ENCODE measurements at regions not wholly inside any gene's neighbourhood (a gene's known extent, or its start where the extent isn't known, plus 50 kb on each side); places are given as distances from the start of the nearest gene placed in this dataset.
A peak's percentile ranks its signal among the peaks of the same experiment; 100 is the strongest.

DNA sequence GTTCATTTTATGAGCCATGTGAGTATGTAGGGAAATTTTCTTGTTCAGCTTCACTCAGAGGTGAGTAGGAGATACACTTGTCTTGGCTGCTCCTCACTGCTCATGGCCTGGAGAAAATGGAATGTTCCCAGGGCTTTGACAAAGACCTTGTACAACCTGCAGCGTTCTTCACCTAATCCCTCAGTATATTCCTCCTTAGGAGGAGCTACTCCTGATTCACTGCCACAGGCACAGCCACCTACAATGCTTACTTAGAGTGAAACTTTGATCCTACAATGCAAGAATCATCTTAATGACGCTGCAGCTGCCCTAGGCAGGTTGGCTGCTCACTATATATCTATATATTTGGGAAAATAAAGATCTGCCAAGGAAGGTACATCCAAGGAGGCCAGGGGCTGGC is 364.2 kb downstream of the KLF5 start:
- no peak for ATAC-seq

DNA sequence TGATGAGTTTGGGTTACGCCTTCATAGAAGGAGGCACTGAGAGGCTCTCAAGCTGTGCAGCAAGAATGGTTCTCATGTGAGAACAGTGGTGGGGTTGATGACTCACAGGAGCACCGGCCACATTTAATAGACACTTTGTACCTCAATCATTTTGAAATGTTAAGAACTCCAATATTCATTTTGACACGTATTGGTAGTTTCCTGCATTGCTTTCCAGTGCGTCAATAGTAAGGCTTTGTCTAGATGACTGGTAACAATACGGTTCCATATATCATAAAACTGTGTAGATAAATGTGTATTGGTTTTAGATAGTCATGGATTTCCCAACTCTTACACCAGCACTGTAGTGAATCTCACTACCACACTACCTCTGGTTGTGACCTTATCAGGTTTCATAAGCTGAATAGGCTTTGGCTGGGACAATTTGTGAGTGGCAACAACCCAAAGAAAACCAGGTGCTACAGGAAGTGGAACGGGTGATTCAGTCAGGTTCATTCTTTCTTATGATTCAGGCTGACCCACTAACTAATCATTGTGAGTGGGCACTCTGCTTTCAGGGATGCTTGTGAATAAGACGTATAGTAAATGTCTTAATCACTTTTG is 362.6 kb downstream of the KLF5 start:
- peak; percentile 70 to 71 for ATAC-seq

DNA sequence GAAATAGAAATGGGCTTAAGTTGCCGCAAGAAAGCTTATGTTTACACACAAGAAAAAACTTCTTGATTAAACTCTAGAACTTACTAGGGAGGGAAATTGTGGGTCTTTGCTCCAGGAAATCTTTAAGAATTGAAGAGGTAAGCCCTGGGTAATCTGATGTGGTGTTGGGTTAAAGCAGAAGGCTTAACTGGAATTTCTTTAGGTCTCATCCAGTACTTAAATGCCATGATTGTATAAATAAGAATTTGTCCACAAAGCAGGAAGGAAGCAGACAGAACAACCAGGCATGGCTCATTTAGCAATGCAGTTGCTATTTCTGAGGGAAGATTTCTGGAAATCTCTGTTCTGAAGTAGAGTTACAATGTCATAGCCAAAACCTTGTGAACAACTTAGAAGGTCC is 360.4 kb downstream of the KLF5 start:
- ATAC-seq, result no peak

DNA sequence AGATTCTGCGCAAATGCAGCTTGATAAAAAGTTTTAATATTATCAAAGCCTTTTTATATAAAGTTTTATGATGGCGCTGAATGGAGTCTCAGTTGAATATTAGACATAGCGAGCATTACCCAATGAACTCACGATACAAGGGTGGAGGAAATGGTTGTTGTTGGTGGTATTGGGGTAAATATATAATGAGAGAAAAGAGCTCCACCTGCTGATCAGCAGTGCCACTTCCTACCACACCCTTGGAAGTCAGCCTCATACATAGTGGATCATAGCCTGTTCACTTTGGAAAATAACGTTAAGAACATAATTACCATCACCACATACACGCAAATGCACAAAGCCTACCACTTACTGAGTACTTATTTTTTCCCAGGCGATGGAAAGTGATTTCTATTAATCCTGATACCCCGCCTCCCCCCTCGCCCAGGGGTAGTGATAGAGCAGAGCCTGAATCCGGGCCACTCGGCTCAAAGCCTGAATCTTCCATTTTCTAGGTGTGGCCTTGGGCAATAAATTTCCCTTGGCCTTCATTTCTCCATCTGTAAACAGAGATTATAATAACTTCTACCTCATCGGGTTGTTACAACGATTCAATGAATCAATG is 358.3 kb downstream of the KLF5 start:
- no peak for ATAC-seq

DNA sequence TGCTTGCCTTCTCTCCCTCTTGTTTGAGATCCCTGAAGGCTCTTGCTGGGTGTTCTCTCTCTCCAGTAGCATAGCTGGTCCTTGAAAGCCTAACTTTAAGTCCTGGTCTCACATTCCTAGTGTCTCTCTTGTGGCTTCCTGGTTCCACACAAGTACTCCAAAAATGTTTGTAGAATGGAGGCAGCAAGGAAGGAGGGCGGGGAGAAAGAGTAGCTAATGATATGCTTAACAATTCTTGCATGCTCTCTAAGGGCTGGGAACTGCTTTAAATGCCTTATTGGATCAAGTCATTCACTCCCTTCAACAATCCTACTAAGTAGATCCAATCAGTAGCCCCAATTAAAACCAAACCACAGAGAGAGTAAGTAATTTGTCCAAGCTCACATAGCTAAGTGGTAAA is 357.3 kb downstream of the KLF5 start:
- ATAC-seq, result no peak

DNA sequence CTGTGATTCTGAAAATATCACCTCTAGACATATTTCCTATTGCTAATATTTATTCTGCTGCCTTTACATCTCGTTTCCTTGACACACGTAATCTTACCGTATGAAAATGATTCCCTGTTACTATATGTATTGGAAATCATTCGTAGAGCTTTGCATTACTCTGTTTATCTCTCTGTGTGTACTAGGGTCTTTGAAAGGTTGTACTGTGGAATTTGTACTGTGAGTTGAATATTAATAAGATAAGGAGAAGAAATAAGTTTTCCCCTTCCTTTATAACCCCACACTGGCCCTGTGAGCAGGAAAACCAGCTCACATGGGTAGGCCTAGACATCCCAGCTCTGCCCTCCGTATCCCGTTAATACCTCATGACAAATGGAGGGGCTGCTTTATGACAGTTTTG is 354.9 kb downstream of the KLF5 start:
- ATAC-seq, result no peak

DNA sequence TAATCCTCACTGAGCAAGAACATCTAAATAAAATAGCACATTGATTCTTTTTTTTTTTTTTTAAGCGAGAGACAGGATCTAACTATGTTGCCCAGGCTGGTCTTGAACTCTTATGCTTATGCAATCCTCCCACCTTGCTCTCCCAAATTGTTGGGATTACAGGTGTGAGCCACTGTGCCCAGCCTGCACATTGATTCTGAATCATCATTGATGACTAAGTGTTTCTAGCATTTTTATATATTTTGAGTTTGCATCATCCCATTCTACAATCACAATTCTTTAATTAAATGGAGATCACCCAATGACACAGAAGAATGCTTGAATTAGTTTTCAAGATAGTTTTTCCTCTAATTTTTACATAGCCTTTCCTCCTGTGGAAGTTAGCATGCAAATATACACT is 354.1 kb downstream of the KLF5 start:
- ATAC-seq, result no peak

DNA sequence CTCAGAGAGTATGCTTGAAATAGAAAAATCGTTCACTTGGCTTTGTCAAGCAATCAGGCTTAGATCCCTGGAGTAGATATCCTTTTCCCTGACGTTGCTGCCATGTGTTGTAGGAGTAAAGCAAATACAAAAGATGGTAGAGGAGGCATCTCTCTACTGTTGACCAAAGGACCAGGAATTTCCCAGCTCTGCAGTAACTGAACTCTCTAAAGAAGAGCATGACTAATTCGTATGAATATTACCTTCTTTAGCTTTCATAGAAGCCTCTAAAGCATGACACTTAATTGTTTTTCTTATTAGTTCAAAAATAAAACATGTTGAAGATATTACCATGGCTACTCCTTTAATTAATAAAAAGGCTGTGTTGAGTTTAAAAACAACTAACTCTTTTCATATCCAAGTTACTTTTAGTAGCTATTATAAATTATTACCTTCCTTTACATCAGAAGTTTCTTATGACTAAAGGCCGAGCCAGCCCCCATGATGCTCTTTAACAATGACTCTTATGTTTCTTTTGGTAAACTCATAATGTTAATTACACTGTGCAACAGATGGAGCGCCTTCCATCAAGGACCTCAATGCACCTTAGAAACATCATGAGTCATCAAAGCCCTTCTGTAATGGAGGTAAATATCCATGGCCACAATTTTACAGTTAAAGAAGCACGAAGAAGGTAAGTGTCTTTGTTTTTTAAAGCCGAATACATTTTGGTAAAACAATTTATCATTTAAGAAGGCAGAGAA is 352.4 kb downstream of the KLF5 start:
- no peak for ATAC-seq

DNA sequence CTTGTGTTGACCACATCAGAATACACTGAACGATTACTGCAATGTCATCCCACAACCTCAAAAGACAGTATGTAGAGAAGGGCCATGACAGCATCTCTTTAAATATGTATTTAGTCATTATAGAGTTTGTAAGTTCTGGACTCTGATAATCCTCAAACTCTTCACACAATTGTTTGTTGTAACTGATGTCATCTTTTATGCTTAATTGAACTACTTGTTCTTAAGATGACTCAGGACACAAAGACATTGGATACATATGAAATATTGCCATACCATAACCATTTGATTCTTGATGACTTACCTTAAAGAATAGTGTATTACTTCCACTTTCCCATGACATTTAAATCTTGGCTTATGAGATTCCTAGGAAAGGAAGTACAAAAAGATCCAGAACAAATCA is 347.6 kb downstream of the KLF5 start:
- no peak for ATAC-seq

DNA sequence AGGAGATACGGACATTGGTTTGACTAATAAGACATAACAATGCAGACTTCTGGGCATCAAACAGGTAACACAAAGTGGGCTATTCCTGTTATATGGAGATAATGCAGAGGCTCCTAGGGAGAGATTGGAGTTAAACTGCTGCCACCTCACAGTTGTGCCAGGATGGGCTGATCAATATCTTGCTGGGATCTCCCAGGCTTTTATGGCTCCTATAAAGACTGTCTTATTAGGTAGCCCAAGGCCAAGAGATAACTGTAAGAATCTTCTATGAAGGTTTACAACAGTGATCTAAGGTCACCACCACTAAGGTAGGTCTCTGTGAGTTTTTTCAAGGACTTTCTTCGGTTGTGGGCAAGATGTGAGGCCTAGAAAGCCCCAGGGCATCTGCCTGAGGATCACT is 345.8 kb downstream of the KLF5 start:
- no peak for ATAC-seq

DNA sequence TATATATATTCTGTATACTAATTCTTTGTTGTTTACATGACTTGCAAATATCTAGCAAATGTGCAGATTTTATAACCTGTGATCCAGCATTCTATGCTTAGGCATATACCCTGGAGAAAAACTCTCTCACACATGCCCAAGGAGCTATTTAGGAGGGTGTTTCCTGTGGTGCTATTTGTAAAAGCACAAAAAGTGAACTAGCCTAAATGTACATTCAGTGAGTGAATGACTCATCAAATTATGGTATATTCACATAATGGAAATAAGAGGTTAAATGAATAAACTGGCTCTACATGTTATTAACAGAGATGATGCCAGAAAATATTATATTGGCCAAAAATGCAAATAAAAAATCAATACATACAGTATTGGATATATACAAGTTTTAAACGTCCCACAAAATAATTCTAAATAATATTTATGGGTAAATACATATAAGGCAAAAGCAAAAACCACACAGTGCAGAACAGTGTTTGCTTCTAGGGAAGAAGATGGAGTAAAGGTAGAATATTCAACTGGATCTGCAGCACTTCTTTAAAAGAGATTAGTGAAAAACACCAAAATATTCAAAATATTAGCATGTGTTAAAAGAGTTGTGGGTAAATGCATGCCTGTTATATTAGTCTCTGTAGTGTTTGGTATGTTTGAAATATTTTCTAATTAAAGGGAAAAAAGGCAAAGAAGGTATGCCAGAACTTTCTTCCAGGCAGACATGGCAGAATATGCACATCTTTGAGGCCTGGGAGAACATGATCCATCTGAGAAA is 344.7 kb downstream of the KLF5 start:
- no peak for ATAC-seq

DNA sequence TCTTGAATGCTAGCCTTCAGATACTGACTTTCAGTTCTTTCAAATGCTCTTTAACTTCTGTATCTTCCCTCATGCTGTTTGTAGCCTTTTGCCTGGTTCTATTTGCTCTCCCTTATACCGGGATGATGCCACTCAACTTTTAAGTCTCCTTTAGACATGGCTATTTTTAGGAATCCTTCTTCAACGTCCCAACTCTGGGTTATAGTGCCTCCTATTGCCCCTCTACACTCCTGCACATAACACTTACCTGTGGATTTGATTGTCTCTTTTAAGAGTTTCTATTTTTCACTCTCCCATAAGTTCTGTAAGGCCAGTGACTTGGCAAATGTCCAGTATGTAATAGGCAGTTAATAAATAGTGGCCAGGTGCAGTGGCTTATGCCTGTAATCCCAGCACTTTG is 343.0 kb downstream of the KLF5 start:
- ATAC-seq, result no peak

DNA sequence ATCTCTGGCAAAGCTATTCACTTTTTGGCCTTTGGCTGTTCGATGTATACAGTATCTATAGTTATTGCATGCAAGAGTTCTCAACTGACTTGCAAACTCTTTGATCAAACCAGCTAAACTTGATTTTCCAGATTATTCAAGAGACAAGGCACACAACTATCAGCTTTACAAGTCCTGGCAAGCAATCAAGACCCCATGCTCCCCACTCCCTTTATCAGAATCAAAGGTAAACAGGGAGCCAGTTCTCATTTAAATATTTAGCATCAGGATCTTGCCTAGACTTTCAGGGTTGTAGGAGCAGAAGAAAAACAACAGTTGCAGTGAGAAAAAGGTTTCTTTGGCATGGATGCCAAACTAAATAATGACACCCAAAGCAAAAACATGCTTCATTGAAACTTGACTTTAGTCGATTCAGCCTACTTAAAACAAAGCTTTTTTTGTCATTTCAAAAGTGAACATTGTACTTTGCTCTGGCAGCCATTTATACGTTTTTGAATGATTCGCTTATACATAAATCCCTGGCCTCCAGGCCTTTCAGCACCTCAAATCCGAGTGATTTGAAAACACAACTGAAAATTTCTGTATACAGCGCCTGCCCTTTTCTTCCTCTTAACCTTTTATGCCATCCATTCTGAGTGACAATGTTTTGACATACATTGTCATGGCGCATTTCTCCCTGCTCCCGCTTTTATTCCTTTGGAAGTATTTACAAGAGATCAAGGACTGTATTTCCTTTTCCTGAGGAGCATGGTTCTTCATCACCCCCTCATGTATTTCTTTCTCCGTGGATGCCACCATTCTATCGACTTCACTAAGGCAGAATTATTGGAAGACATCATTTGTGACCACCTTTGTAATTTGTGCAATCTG is 340.8 kb downstream of the KLF5 start:
- ATAC-seq, result no peak

DNA sequence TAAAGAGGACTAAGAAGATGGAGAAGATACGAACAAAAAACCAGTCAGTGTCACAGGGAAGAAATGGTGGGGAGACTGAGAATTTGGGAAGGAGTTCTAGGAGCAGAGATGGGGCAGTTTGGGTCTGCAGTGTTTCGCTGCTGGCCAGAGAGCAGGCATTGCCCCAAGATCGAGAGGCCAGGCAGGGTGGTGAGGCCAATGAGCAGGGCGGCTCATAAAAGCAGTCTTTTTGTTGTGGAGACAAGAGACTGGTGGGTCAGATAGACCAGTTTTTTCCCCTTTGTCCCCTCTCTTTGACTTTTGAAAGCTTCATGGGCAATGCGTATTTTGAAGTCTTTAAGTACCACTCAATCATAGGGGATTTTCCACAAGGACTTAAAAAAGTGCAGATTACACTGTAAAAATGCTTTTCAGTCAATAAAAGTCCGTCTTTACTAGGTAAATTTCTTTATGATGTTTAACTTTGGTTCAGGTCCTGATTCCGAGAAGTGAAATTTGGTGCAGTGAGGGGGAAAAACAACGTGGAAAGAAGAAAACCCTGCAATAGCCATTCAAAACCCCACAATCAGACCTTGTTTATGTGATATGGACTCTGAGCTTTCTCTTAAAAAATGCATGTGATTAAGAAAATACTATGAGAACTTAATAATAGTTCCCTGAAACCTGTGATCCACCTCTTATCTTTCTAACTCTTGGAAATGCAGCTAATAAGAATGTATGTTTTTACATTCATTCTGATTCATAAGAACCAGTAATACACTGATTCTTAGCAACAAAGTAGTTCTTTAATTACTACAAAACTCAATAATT is 338.9 kb downstream of the KLF5 start:
- ATAC-seq, result no peak

DNA sequence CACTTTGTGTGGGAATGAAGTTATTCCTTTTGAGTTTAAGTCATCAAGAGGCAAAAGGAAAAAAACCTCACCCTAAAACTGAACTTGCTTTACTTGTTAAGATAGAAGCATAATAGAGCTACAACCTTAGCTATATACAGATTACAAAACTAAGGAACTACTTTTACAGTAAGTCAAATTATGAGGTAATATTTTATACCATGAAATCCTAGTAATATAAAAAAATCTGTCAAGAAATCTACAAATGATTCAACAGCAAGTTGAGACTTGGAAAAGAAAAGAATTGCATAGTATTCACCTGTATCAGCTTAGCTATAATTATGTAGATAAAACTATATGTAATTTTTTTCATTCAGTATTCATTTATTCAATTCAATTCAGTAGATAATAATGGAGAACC is 335.3 kb downstream of the KLF5 start:
- ATAC-seq, result no peak

DNA sequence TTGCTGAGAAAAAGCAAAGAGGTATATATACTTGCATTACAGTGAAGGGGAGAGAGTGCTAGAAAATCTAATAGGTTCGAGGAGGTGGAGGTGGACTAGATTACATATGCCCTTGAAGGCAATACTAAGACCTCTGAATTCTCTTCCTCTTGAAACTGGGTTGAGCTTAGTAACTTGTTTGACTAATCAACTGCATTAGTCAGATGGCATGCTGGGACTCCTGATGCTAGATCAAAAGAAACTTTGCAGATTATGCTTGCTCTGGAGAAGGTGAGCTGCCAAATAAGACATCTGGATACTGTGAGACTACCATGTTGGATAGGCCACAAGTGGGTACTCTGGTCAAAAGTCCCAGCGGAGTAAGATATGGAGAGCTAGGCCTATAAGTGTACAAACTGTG is 331.3 kb downstream of the KLF5 start:
- no peak for ATAC-seq

DNA sequence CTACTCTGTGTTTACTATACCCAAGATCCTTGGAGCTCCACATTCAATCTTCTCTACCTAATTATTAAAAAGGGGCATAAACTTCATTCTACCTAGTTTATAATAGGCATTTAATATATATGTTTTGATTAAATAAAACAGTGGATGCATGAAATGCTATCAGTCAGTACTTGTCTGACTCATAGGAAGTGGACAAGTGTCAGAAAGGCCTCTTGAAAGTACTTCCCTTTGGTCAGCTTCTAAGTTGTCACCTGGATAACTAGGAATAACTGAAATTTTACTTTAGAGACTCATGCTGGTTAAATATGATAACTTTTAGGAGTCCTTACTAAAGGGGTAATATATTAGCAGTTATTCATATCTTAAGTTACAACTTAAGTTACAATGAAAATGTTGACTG is 329.8 kb downstream of the KLF5 start:
- no peak for ATAC-seq

DNA sequence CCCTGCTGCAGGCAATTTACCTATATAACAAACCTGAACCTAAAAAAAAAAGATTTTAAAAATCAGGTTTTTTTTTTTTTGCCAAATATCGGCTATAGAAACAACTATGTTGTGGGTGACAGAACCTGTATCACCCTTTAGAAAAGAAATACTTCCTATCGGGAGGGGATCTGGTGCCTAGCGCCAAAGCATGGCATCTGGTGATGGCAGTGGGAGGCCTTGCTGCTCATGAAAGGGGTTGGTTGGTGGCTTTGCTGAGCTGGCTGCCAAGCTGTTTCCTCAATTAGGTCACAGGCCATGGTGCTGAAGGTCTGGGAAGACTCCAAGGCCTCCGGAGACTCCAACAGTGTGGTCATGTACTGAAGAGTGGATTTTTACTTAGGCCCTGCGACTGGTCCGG is 328.5 kb downstream of the KLF5 start:
- no peak for ATAC-seq

DNA sequence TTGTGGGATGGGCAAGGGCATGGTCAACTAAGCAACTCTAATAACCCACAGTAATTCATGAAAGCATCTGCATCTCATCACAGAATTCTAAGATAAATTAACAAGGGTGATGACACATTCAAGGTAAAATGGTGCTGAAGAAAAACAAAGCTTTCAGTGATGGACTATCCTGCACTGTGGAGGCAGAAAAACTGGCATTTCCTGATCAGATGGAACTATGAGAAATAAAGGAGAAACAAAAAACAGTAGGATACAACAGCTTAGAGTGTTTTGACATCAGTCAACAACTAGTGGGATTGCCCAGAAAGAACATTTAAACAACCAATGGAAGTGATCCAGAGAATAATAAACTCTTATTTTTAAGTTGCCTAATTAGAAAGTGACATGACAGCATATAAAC is 327.0 kb downstream of the KLF5 start:
- ATAC-seq, result no peak

DNA sequence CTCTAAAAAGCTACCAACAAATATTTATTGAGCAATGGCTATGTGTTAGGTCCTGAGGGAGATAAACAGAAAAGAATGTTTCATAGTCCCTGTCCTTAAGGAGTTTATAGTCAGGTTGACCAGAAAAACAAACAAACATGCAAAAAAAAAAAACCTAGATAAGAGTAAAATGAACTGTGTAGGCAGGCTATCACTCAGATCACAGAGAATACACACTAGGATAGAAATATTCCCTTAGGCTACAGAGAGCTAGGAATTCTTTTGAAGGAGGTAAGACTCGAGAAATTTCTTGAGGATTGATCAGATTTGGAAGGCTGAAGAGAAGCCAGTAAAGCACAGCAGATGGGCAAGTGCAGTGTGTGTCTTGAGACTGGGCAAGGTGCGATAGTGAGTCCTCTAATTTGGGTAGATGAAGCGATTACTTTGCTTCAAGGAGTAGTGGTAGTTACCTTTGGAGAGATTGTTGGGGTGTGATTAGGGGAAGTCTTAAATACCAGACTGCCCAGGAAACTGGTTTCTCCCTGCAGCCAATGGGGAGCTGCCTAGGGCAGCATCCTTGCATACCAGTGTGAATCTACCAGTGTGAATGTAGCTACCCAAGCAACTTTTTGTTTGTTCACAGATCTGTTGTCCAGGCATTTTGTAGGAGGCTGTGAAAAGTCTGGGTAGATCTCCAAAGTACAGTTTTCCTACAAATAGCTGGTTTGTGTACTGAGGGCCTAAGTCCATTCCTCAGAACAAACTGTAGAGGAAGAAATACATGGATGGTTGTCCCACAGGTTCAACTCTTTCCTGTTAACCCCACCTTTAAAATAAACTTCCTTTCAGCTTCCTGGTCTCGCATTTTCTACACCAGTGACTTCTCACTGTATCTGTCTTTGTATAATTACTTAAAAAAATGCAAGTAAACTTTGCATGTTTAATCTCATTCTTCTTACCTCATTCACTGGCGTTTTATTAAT is 314.1 kb downstream of the KLF5 start:
- ATAC-seq, result no peak

DNA sequence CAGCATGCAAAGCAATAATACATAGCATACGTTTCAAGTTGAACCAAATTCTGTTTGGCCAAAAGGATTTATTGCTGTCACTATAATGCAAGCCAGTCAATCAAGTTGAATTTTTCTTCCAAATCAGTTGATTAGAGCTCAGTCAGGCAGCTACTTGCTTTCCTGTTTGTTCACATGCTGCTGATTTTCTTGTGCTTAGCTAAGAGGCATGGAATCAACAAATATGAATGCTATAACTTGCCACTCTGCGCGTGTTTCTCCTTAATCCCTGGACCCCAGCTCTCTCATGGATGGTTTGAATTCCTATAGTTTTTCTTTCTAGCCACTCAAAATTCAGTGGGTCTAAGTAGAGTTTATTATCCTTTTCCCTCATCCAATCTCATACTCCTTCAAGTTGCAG is 311.3 kb downstream of the KLF5 start:
- no peak for ATAC-seq
